ENCODE measurements at regions not wholly inside any gene's neighbourhood (a gene's known extent, or its start where the extent isn't known, plus 50 kb on each side); places are given as distances from the start of the nearest gene placed in this dataset.

GRCh38 chr21:15444118-15444960 lies 285.4 kb upstream of the USP25 start (continued):
- peak; percentile 43; the same call in 1 of the 2 replicates for TF ChIP-seq ZNF792 (CRISPR knock-in tag; IDR thresholded peaks at IDR 0.05)
- TF ChIP-seq SIX1 (CRISPR knock-in tag; IDR thresholded peaks at IDR 0.05; ENCODE audit: borderline replicate concordance) = peak; percentile 63
- no peak for TF ChIP-seq ZNF674 (CRISPR knock-in tag; IDR thresholded peaks at IDR 0.05; ENCODE audit: low read depth)
- peak; percentile 30 for TF ChIP-seq BHLHE40 (IDR thresholded peaks at IDR 0.05; ENCODE audit: low read length)
- no peak for TF ChIP-seq NONO (IDR thresholded peaks at IDR 0.05)
- peak; percentile 57; the same call in 1 of the 2 replicates for TF ChIP-seq NONO (CRISPR knock-in tag; conservative IDR thresholded peaks at IDR 0.05)
- no peak for TF ChIP-seq SNAPC5 (CRISPR knock-in tag; IDR thresholded peaks at IDR 0.05; ENCODE audit: borderline replicate concordance)
- no peak for TF ChIP-seq ZNF30 (CRISPR knock-in tag; IDR thresholded peaks at IDR 0.05)
- no peak for TF ChIP-seq CBX2 (IDR thresholded peaks at IDR 0.05; ENCODE audit: low read depth, low read length)
- TF ChIP-seq CBX2 (CRISPR knock-in tag; IDR thresholded peaks at IDR 0.05; ENCODE audit: low read depth) = no peak
- TF ChIP-seq ZNF382 (CRISPR knock-in tag; IDR thresholded peaks at IDR 0.05; ENCODE audit: borderline replicate concordance) = no peak
- no peak for TF ChIP-seq ETV6 (CRISPR knock-in tag; conservative IDR thresholded peaks at IDR 0.05)
- TF ChIP-seq LCORL (IDR thresholded peaks at IDR 0.05) = no peak
- TF ChIP-seq LCORL (CRISPR knock-in tag; IDR thresholded peaks at IDR 0.05) = peak; percentile 71
- no peak for TF ChIP-seq KLF15 (CRISPR knock-in tag; IDR thresholded peaks at IDR 0.05; ENCODE audit: borderline replicate concordance)
- TF ChIP-seq CEBPG (CRISPR knock-in tag; IDR thresholded peaks at IDR 0.05) = peak; percentile 43
- TF ChIP-seq SOX6 (IDR thresholded peaks at IDR 0.05) = no peak
- TF ChIP-seq SOX6 (CRISPR knock-in tag; IDR thresholded peaks at IDR 0.05) = peak; percentile 96
- no peak for TF ChIP-seq ZNF296 (CRISPR knock-in tag; conservative IDR thresholded peaks at IDR 0.05)
- TF ChIP-seq NFYC (CRISPR knock-in tag; IDR thresholded peaks at IDR 0.05) = no peak; the same call in 1 of the 2 replicates
- TF ChIP-seq DNMT3B (CRISPR knock-in tag; conservative IDR thresholded peaks at IDR 0.05) = 0 out of 2 replicates have a peak, but pooled peaks have one; percentile 35
- TF ChIP-seq KDM4B (CRISPR knock-in tag; IDR thresholded peaks at IDR 0.05) = no peak
- TF ChIP-seq SP4 (CRISPR knock-in tag; IDR thresholded peaks at IDR 0.05) = no peak
- TF ChIP-seq ZNF672 (CRISPR knock-in tag; IDR thresholded peaks at IDR 0.05) = no peak
- no peak for TF ChIP-seq RARG (CRISPR knock-in tag; IDR thresholded peaks at IDR 0.05; ENCODE audit: low read depth)
- peak; percentile 30; the same call in 1 of the 2 replicates for TF ChIP-seq SMC3 (IDR thresholded peaks at IDR 0.05; ENCODE audit: low read length)
- no peak for TF ChIP-seq ZNF660 (CRISPR knock-in tag; IDR thresholded peaks at IDR 0.05; ENCODE audit: borderline replicate concordance, low read depth)
- 0 out of 2 replicates have a peak, but pooled peaks have one; percentile 54 for TF ChIP-seq SIN3A (IDR thresholded peaks at IDR 0.05; ENCODE audit: borderline replicate concordance, low read depth, low read length)
- no peak for TF ChIP-seq FOXP1 (IDR thresholded peaks at IDR 0.05)
- TF ChIP-seq FOXP1 (CRISPR knock-in tag; IDR thresholded peaks at IDR 0.05) = peak; percentile 71
- peak; percentile 19; the same call in 1 of the 2 replicates for TF ChIP-seq HNF1A (IDR thresholded peaks at IDR 0.05; ENCODE audit: low read depth)
- TF ChIP-seq HNF1A (CRISPR knock-in tag; IDR thresholded peaks at IDR 0.05; ENCODE audit: borderline replicate concordance) = peak; percentile 78; the same call in 1 of the 2 replicates
